ENCODE measurements at regions not wholly inside any gene's neighbourhood (a gene's known extent, or its start where the extent isn't known, plus 50 kb on each side); places are given as distances from the start of the nearest gene placed in this dataset.

GRCh38 chr3:117629505-117629904 lies 919.9 kb downstream of the TUSC7 start:
- TF ChIP-seq CTCF (IDR thresholded peaks at IDR 0.05): no peak
- TF ChIP-seq POLR2A (IDR thresholded peaks at IDR 0.05): no peak

All from Peyer's patch (tissue), 4 donors.